ENCODE measurements at regions not wholly inside any gene's neighbourhood (a gene's known extent, or its start where the extent isn't known, plus 50 kb on each side); places are given as distances from the start of the nearest gene placed in this dataset.

DNA sequence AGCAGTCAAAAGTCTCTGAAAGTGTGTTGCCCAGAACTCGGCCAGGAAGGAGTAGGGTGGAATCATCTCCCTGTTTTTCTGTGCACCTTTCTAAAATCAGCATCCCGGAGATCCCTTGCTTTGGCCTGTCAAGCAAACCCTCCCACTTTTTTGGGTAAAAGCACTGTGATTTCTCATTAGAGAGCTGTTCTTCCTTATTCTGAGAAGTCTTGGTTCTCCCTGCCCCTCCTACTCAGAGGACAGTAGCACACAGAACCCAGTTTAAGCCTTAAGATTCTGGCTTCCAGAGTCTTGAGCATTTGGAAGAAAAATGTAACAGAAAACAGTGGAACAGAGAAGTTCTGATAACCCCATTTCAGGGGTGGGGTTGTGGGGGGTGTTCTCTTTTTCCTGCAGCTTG, 52.6 kb upstream of the KATNAL1 start:
- no peak for DNase-seq (ENCODE audit: low read depth)

DNA sequence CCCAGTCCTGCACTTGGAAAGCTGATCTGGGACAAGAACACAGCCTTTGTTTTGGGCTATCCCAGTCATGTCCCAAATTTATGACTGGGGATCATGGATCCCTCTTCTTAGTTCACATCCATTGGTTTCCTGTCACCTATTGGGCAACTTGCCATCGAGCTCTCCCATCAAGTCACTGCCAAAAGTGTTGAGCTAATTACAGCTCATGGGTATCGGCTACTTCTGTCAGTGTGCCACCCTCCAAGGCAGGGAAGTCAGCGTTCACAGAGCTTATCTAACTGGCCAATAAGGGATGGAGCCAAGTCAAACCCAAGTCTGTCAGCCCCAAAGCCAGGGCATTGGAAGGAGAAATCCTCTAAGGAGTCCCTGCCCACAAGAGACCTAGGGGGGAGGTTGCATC, 53.2 kb upstream of the KATNAL1 start:
- DNase-seq (ENCODE audit: low read depth) = no peak

DNA sequence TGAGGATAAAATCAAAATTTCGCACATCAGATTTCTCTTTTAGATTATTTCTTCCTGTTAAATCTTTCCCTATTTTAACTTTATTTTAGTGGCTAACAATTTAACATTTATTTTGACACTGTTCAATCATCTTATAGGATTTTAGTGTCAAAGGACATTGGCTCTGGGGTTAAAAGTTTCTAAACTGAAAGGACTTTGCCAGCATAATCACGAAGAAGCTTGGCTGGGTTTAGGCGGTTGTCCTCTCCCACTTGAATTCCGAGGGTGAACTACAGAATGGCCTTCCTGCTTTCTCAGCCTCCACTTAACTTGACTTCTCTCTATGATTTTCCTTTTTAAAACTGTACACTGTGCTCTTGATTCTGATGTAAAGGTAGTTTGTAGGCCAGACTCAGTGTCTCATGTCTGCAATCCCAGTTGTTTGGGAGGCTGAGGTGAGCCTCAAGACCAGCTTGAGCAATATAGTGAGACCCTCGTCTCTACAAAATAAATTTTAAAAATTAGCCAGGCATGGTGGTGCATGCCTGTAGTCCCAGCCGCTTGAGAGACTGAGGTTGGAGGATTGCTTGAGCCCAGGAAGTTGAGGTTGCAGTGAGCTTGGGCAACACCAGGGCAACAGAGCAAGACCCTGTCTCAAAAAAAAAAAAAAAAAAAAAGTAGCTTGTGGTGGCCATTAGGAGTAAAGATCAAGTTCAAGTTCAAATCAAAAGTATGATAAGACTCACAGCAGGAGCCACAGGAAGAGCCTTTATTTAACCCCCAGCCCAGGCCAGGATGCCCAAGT, 54.8 kb upstream of the KATNAL1 start:
- DNase-seq (ENCODE audit: low read depth) = no peak

DNA sequence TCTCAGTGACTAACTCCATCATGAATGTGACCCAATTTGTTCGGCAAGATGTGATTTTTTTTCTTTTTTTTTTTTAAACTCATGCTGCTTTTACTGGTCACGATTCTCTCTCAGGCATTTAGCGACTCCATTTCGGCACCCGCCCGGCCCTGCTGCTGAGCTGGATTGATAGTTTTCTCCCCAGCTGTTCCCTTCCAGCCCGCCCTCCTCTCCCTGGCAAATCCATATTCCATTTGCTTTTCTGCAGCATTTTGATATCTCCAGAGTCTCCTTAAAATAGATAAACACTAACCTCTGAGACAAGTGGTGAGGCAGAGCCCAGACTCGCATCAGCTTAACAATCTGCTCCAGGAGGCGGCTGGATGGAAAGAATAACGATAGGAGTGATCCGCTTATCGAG, 55.5 kb upstream of the KATNAL1 start:
- no peak for DNase-seq (ENCODE audit: low read depth)

DNA sequence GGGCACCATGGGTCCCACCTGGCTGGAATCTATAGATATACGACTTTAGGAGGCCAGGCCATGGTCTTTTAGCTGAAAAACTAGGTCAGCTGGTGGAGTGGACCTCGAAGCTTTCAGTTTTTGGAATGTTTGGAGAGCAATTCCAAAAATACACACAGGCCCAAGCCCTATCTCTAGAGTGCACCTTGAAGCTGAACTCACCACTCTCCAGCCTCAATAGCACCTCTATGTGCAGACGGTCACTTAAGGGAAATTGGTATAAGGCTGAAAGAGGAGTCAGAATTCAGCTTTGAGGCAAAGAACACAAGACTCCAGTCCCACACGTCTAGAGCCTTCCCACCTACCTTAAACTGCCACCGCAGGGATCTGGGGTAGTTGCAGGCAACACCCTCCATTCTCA, 56.4 kb upstream of the KATNAL1 start:
- no peak for DNase-seq (ENCODE audit: low read depth)

DNA sequence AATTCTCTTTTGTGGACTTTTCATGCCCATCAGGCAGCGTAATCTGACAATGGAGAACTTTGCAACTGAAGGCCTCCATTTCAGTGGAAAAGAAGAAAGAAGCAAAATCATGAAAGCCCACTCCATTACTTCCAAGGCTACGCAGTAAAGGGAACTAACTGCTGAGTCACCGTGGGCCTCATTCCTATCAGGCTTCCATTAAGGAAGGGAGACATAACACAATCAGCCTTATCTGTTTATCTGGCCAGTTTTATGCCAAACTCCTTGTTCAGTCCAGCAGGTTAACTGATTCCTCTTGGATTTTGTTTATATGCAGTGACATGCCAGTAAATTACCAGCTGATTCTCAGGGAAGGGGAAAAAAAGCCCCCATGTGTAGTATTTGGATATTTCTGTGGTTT, 56.8 kb upstream of the KATNAL1 start:
- no peak for DNase-seq (ENCODE audit: low read depth)

DNA sequence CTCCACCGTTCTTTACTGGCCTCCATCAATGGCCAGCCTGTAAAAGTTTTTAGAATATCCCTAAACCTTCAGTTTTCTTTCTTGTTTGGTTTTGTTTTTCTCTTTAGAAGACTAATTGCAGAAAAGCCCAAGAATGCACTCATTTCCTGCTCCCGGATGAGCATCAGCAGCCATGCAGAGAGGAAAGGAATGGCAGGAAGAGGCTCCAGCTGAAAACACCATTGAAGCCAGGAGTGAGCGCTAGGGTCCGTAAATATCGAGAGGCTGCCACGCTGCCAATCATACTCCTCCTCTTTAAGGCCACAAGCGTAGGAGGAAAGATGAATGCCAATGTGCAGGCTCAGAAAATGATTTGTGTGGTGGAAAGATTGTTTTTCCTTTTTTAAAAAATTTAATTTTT, 57.4 kb upstream of the UBE2L5 start:
- no peak for DNase-seq (ENCODE audit: low read depth)

DNA sequence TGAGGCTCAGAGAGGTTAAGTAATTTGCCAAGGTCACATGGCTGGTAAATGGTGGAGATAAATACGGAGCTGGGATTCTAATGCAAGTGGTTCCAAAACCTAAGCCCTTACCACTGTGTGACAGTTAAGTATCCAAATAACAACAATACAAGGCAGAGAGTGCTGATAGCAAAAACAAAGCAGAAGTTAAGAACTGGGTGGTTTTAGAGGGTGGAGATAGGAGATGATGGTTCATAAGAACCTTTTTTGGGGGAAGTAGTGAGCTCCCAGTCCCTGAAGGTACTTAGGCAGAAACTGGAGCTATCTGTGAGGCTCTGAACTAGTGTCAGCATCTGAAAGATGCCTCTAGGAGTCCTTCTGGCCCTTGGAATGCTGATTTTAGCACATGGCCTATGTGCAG, 56.2 kb upstream of the UBE2L5 start:
- no peak for DNase-seq (ENCODE audit: low read depth)

DNA sequence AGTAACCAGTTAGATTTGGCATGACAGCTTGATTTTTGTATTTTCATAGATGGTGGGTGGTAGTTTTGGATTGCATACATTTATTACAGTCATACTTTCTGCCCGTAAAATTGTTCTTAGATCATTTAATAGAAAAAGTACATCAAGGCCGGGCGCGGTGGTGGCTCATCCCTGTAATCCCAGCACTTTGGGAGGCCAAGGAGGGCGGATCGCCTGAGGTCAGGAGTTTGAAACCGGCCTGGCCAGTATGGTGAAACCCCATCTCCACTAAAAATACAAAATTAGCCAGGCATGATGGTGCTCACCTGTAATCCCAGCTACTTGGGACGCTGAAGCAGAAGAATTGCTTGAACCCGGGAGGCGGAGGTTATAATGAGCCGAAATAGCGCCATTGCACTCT, 55.0 kb upstream of the UBE2L5 start:
- no peak for DNase-seq (ENCODE audit: low read depth)

DNA sequence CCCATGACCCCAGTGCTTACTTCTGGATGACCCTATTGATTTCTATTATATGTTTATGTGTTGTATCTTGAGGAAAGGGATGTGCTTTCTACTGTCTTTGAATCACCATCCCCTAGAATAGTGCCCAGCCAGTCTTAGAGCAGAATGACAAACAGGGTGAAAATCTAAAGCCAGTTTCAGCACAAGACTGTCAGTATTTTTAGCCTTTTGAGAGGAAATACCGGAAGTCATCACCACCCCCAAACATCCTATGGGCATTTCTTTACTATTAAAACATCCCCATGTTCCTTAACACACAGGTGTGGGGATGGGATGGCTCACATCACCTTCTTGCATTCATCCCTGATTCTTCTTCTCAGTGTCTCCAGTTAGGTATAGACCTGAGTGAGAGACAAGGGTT, 52.1 kb upstream of the UBE2L5 start:
- no peak for DNase-seq (ENCODE audit: low read depth)

DNA sequence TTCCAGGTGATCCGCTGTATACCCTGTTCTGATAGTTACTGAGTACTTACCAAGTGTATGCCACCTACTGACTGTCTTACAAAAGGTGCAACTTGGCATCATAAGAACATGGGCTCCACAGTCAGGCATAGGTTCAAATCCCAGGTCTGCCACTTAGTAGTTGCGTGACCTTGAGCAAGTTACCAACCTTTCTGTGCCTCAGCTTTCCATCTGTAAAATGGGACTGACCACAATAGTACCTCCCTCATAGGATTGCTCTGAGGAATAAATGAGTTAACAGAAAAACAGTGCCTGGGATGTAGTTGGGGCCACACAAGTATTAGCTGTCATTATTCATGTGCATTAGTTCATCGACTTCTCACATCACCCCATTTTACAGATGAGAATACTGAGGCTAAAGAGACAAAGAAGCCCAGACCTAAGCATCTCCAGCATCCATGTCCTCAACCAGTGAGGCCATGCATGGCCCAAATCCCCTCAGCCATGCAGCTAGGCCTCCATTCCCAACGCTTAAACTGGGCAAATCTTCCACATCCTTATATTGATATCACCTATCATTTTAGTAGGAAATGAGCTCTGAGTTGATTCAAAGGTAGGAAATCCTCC, 51.3 kb upstream of the UBE2L5 start:
- no peak for DNase-seq (ENCODE audit: low read depth)

DNA sequence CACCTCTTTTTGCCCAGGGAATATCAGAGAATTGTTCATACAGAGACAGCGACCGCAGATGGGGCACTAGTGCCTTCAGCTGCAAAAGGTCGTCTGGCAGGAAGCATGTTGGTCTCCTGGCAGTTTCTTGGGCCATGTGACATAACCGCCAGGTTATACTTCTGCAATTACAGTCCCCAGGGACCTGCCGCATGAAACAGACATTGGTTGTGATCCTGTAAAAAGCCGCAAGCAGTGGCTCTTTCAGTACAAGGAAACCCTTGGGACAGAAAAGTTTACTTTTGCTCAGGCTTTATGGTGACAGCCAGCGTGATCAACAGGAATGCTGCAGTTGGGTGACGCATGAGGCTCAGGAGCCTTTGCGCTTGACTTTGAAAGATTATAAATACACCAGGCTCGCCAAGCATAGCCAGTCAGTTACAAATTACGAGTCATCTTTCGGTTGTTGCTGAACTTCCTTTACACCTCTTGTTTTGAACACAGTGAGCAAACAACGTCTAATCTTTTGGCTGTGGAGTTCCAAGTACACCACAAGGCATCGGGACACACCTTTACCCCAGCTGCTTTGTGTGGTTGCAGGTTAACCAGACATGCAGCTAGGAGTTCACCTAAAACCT, 50.5 kb upstream of the UBE2L5 start:
- DNase-seq (ENCODE audit: low read depth) = peak; percentile 38

Data from activated gamma-delta T cell treated with anti-CD3 and anti-CD28 coated beads, Interleukin-2, amount 50 U/mL, for 16 hours (primary cell).